Panc1 (cell line): ENCODE measurements at regions not wholly inside any gene's neighbourhood (a gene's known extent, or its start where the extent isn't known, plus 50 kb on each side); places are given as distances from the start of the nearest gene placed in this dataset.

Experiments
- ATAC-seq: fragments of 200-7000 bp; cut with Tn5 transposase; 2 replicates; pipeline ENCODE4 v1.9.1; 2020; ENCODE audit warnings: mild to moderate bottlenecking, moderate library complexity
- BruUV-seq: library from RNA; stranded (reverse); fragments of 400-500 nt; replicated peaks from 2 replicates; lab custom pipeline; 2021; lab: Mats Ljungman, UMichigan
- CTCF ChIA-PET: fragments of 300-600 bp; sonication (Branson Sonifier 250); formaldehyde crosslinking; loops from one replicate; lab custom pipeline; 2022; ENCODE audit warnings: antibody characterized with exemption; lab: Charles Lee
- POLR2A ChIA-PET: fragments of 300-600 bp; sonication (Branson Sonifier 250); formaldehyde crosslinking; loops from one replicate; lab custom pipeline; 2022; ENCODE audit warnings: antibody characterized with exemption; lab: Charles Lee
- DNase-seq: peaks from one replicate; pipeline ENCODE4 v3.0.0-alpha.2; 2010; ENCODE audit warnings: low read depth, low spot score
- H3K27ac ChIP-seq: 2 replicates; pipeline ENCODE4 v1.5.1; 2011; ENCODE audit warnings: mild to moderate bottlenecking, low read length, inconsistent platforms
- H3K27me3 ChIP-seq: fragments of 200-500 bp; sonication (Bioruptor generic); 2 replicates; pipeline ENCODE4 v1.6.0; 2014; ENCODE audit warnings: low read length, inconsistent platforms; ENCODE audit not compliant: control insufficient read depth, insufficient read depth
- H3K36me3 ChIP-seq: fragments of 200-500 bp; sonication (Bioruptor generic); 2 replicates; pipeline ENCODE4 v1.5.1; 2014; ENCODE audit warnings: inconsistent platforms, mild to moderate bottlenecking, low read length, moderate library complexity; ENCODE audit not compliant: control insufficient read depth, insufficient read depth
- H3K4me1 ChIP-seq: 2 replicates; pipeline ENCODE4 v1.5.1; 2011; ENCODE audit warnings: inconsistent platforms, mild to moderate bottlenecking, low read length, moderate library complexity; ENCODE audit not compliant: control insufficient read depth, insufficient read depth
- H3K4me3 ChIP-seq, 2 experiments: 2 replicates each; pipeline ENCODE4 v1.5.1; 2011 to 2012; ENCODE audit warnings: low read depth in 2 of 2, low read length in 2 of 2, mild to moderate bottlenecking in 2 of 2, inconsistent platforms in 1 of 2, moderate library complexity in 1 of 2
- H3K9me3 ChIP-seq: fragments of 200-500 bp; sonication (Bioruptor generic); 2 replicates; pipeline ENCODE4 v1.5.1; 2014; ENCODE audit warnings: low read depth, mild to moderate bottlenecking, inconsistent platforms, low read length, moderate library complexity; ENCODE audit not compliant: control insufficient read depth, insufficient read depth
- CTCF ChIP-seq: fragments of 450-650 bp; IDR thresholded peaks from 2 replicates; pipeline ENCODE4 v1.5.1; 2017; ENCODE audit warnings: mild to moderate bottlenecking
- POLR2AphosphoS5 ChIP-seq: IDR thresholded peaks from 2 replicates; pipeline ENCODE4 v1.6.1; 2012; ENCODE audit warnings: mild to moderate bottlenecking, low read depth, low read length, moderate library complexity
- SIN3A ChIP-seq: IDR thresholded peaks from 2 replicates; pipeline ENCODE4 v1.6.1; 2012; ENCODE audit warnings: low read depth, mild to moderate bottlenecking, low read length, moderate library complexity, borderline replicate concordance; ENCODE audit not compliant: insufficient read depth
- TCF7L2 ChIP-seq: IDR thresholded peaks from 2 replicates; pipeline ENCODE4 v1.6.1; 2011; ENCODE audit warnings: mild to moderate bottlenecking, low read depth, low read length, inconsistent platforms
- in situ Hi-C: cut with HindIII; loops from 2 replicates; pipeline ENCODE4 v1.10.0; 2016; ENCODE audit warnings: low sequenced_read_pairs, low pct_unique_long_range_greater_than_20kb
- intact Hi-C: fragments of 100-400 bp; cut with micrococcal nuclease; formaldehyde crosslinking; loops from one replicate; pipeline ENCODE4 v1.10.0; 2022; ENCODE audit not compliant: unreplicated experiment
- TF ChIP-seq, protein P1 (sequence below), 2 experiments: IDR thresholded peaks; 2 replicates each; pipeline ENCODE4 v1.6.1; 2011 to 2012; ENCODE audit warnings: low read depth in 2 of 2, control low read depth in 1 of 2, low read length in 1 of 2, mild to moderate bottlenecking in 1 of 2, moderate library complexity in 1 of 2; ENCODE audit not compliant: insufficient read depth in 1 of 2

- Histone ChIP-seq H3K4me1 (peaks cover 49% of the 10 kb centered on the region), H3K36me3 (no peaks in the 10 kb centered on the region), H3K4me3 (no peak overlapping the region), H3K9me3 (no peaks in the 10 kb centered on the region), H3K27me3 (no peaks in the 10 kb centered on the region), H3K27ac (peak overlapping the region; percentile 66)
- no peak for ATAC-seq
- no peak for DNase-seq
- ChIA-PET POLR2A (no interaction called here), CTCF (interaction anchor here (0.7 kb wide), 1 partner anchor 235 kb away, joined by 3 read pairs; no protein-coding TSS in a partner anchor)
- in situ Hi-C loops: no loop called here
- intact Hi-C loops: no loop called here
- TF ChIP-seq POLR2AphosphoS5: no peak
- TF ChIP-seq CTCF: no peak
- TF ChIP-seq SIN3A: no peak
- TF ChIP-seq TCF7L2: no peak
- TF ChIP-seq, protein P1, sequence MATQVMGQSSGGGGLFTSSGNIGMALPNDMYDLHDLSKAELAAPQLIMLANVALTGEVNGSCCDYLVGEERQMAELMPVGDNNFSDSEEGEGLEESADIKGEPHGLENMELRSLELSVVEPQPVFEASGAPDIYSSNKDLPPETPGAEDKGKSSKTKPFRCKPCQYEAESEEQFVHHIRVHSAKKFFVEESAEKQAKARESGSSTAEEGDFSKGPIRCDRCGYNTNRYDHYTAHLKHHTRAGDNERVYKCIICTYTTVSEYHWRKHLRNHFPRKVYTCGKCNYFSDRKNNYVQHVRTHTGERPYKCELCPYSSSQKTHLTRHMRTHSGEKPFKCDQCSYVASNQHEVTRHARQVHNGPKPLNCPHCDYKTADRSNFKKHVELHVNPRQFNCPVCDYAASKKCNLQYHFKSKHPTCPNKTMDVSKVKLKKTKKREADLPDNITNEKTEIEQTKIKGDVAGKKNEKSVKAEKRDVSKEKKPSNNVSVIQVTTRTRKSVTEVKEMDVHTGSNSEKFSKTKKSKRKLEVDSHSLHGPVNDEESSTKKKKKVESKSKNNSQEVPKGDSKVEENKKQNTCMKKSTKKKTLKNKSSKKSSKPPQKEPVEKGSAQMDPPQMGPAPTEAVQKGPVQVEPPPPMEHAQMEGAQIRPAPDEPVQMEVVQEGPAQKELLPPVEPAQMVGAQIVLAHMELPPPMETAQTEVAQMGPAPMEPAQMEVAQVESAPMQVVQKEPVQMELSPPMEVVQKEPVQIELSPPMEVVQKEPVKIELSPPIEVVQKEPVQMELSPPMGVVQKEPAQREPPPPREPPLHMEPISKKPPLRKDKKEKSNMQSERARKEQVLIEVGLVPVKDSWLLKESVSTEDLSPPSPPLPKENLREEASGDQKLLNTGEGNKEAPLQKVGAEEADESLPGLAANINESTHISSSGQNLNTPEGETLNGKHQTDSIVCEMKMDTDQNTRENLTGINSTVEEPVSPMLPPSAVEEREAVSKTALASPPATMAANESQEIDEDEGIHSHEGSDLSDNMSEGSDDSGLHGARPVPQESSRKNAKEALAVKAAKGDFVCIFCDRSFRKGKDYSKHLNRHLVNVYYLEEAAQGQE (IDR thresholded peaks at IDR 0.05; ENCODE audit: insufficient read depth in 1 of 2, low read depth in 2 of 2, low read length in 1 of 2): no peak
- no TSS peak for BruUV-seq
These were observed 99.6 kb downstream of the SLC25A47 start for GRCh38 chr14:100422556-100423316.

- POLR2A ChIA-PET: no interaction called here
- intact Hi-C loops: no loop called here
These were observed 100.3 kb downstream of the SLC25A47 start for GRCh38 chr14:100423317-100424010.

More at GRCh38 chr14:100423317-100424010, 100.3 kb downstream of the SLC25A47 start:
- no peak for DNase-seq
- Histone ChIP-seq H3K36me3 (no peaks in the 10 kb centered on the region), H3K4me1 (peaks cover 49% of the 10 kb centered on the region), H3K9me3 (no peaks in the 10 kb centered on the region), H3K27me3 (no peaks in the 10 kb centered on the region), H3K4me3 (no peak overlapping the region), H3K27ac (peak overlapping the region; percentile 66)
- in situ Hi-C loops: no loop called here
- CTCF ChIA-PET: no interaction called here
- BruUV-seq: no TSS peak
- no peak for ATAC-seq
- no peak for TF ChIP-seq TCF7L2
- TF ChIP-seq SIN3A: no peak
- no peak for TF ChIP-seq CTCF
- TF ChIP-seq, protein P1 (IDR thresholded peaks at IDR 0.05; ENCODE audit: insufficient read depth in 1 of 2, low read depth in 2 of 2, low read length in 1 of 2): no peak
